ENCODE measurements at regions not wholly inside any gene's neighbourhood (a gene's known extent, or its start where the extent isn't known, plus 50 kb on each side); places are given as distances from the start of the nearest gene placed in this dataset.

- TF ChIP-seq ZFX (IDR thresholded peaks at IDR 0.05), result no peak
- no peak for TF ChIP-seq CTCF (conservative IDR thresholded peaks at IDR 0.05)
- no peak overlapping the region for H3K27ac ChIP-seq
These were observed 151.2 kb downstream of the IRX5 start for GRCh38 chr16:55081622-55082590.

- H3K27ac ChIP-seq, result no peak overlapping the region
- TF ChIP-seq ZFX (IDR thresholded peaks at IDR 0.05) (no peak), CTCF (conservative IDR thresholded peaks at IDR 0.05) (no peak)
These were observed 151.9 kb downstream of the IRX5 start for GRCh38 chr16:55082591-55082976.

- no peak overlapping the region for H3K27ac ChIP-seq
- no peak for TF ChIP-seq ZFX (IDR thresholded peaks at IDR 0.05)
- no peak for TF ChIP-seq CTCF (conservative IDR thresholded peaks at IDR 0.05)
These were observed 152.4 kb downstream of the IRX5 start for GRCh38 chr16:55083052-55083451.

- no peak overlapping the region for H3K27ac ChIP-seq
- no peak for TF ChIP-seq ZFX (IDR thresholded peaks at IDR 0.05)
- no peak for TF ChIP-seq CTCF (conservative IDR thresholded peaks at IDR 0.05)
These were observed 157.4 kb downstream of the IRX5 start for GRCh38 chr16:55088098-55088497.

- TF ChIP-seq CTCF (conservative IDR thresholded peaks at IDR 0.05) (no peak), ZFX (IDR thresholded peaks at IDR 0.05) (no peak)
- H3K27ac ChIP-seq, result no peak overlapping the region
These were observed 158.9 kb downstream of the IRX5 start for GRCh38 chr16:55089600-55089999.

GRCh38 chr16:55091213-55091870 is 160.7 kb downstream of the IRX5 start:
- no peak overlapping the region for H3K27ac ChIP-seq
- TF ChIP-seq CTCF (conservative IDR thresholded peaks at IDR 0.05), result no peak
- TF ChIP-seq ZFX (IDR thresholded peaks at IDR 0.05), result no peak

GRCh38 chr16:55091871-55092230 is 161.2 kb downstream of the IRX5 start:
- TF ChIP-seq CTCF (conservative IDR thresholded peaks at IDR 0.05) (no peak), ZFX (IDR thresholded peaks at IDR 0.05) (no peak)

More at GRCh38 chr16:55091871-55092230, 161.2 kb downstream of the IRX5 start:
- H3K27ac ChIP-seq, result no peak overlapping the region
